Mesodermal cell (in vitro differentiated cells): ENCODE measurements at regions not wholly inside any gene's neighbourhood (a gene's known extent, or its start where the extent isn't known, plus 50 kb on each side); places are given as distances from the start of the nearest gene placed in this dataset.

Source experiments
- H3K27ac ChIP-seq: 2 replicates; pipeline ENCODE4 v1.7.0; 2013; ENCODE audit warnings: mild to moderate bottlenecking, low read depth, low read length, moderate library complexity; ENCODE audit not compliant: severe bottlenecking
- H3K36me3 ChIP-seq: 2 replicates; pipeline ENCODE4 v1.7.1; 2013; ENCODE audit warnings: mild to moderate bottlenecking, low read length, moderate library complexity; ENCODE audit not compliant: control insufficient read depth, insufficient read depth
- H3K4me1 ChIP-seq: one replicate; pipeline ENCODE4 v1.7.1; 2013; ENCODE audit warnings: mild to moderate bottlenecking, low read length; ENCODE audit not compliant: insufficient read depth, control insufficient read depth, poor library complexity, severe bottlenecking
- H3K4me3 ChIP-seq: 2 replicates; pipeline ENCODE4 v1.7.0; 2013; ENCODE audit warnings: low read length, control low read depth, mild to moderate bottlenecking; ENCODE audit not compliant: insufficient read depth, poor library complexity, severe bottlenecking; ENCODE audit errors: extremely low read depth
- H3K9me3 ChIP-seq: 2 replicates; pipeline ENCODE4 v1.7.1; 2013; ENCODE audit warnings: mild to moderate bottlenecking, low read length, moderate library complexity; ENCODE audit not compliant: control insufficient read depth
- WGBS, 2 experiments: methylation state at CpG; one replicate each; pipeline ENCODE4 v1.1.5; 2013; ENCODE audit warnings: missing lambda C conversion rate in 2 of 2; ENCODE audit not compliant: insufficient coverage in 2 of 2; 5-methylcytosine and 5-hydroxymethylcytosine counted together

GRCh38 chr11:8809939-8810539 is 101.0 kb upstream of the AKIP1 start:
- Histone ChIP-seq H3K4me1 (peaks cover 67% of the 10 kb centered on the region), H3K36me3 (peaks cover 30% of the 10 kb centered on the region), H3K27ac (peak overlapping the region; percentile 93), H3K4me3 (peak overlapping the region; percentile 40), H3K9me3 (no peaks in the 10 kb centered on the region)
- WGBS, 2 experiments = 15 to 73% methylated on average over 2 to 5 of the region's 8 CpGs

GRCh38 chr11:8810540-8811301 is 100.3 kb upstream of the AKIP1 start:
- peak overlapping the region; percentile 40 for H3K4me3 ChIP-seq
- no peaks in the 10 kb centered on the region for H3K9me3 ChIP-seq
- peaks cover 25% of the 10 kb centered on the region for H3K36me3 ChIP-seq
- WGBS, 2 experiments = 15 to 22% methylated on average over 26 to 27 of the region's 28 CpGs
- H3K27ac ChIP-seq = peak overlapping the region; percentile 93
- peaks cover 74% of the 10 kb centered on the region for H3K4me1 ChIP-seq

- peak overlapping the region; percentile 93 for H3K27ac ChIP-seq
- peaks cover 25% of the 10 kb centered on the region for H3K36me3 ChIP-seq
- 100% methylated on average over 1 of the region's 1 CpG; no CpG with 5 or more reads in 1 of the 2 experiments for WGBS, 2 experiments
- no peaks in the 10 kb centered on the region for H3K9me3 ChIP-seq
- H3K4me1 ChIP-seq = peaks cover 76% of the 10 kb centered on the region
- H3K4me3 ChIP-seq = no peak overlapping the region
Measured at GRCh38 chr11:8811571-8811970, 99.4 kb upstream of the AKIP1 start.

GRCh38 chr11:8812438-8812837 is 98.6 kb upstream of the AKIP1 start:
- H3K27ac ChIP-seq = no peak overlapping the region
- H3K36me3 ChIP-seq = peaks cover 22% of the 10 kb centered on the region
- 90 to 100% methylated on average over 1 of the region's 3 CpGs for WGBS, 2 experiments
- H3K9me3 ChIP-seq = no peaks in the 10 kb centered on the region
- H3K4me1 ChIP-seq = peaks cover 77% of the 10 kb centered on the region
- no peak overlapping the region for H3K4me3 ChIP-seq

GRCh38 chr11:8813658-8814057 is 97.3 kb upstream of the AKIP1 start:
- Histone ChIP-seq H3K36me3 (peaks cover 18% of the 10 kb centered on the region), H3K27ac (peak overlapping the region; percentile 91), H3K4me3 (no peak overlapping the region), H3K4me1 (peaks cover 65% of the 10 kb centered on the region), H3K9me3 (no peaks in the 10 kb centered on the region)
- no CpG with 5 or more reads among the region's 1 CpG for WGBS, 2 experiments

- WGBS, 2 experiments = 56 to 57% methylated on average over 4 of the region's 4 CpGs
- Histone ChIP-seq H3K4me3 (no peak overlapping the region), H3K4me1 (peaks cover 60% of the 10 kb centered on the region), H3K36me3 (peaks cover 15% of the 10 kb centered on the region), H3K27ac (peak overlapping the region; percentile 91), H3K9me3 (no peaks in the 10 kb centered on the region)
Measured at GRCh38 chr11:8814209-8814922, 96.6 kb upstream of the AKIP1 start.

- 86% methylated on average over 1 of the region's 2 CpGs; no CpG with 5 or more reads in 1 of the 2 experiments for WGBS, 2 experiments
- H3K36me3 ChIP-seq = peaks cover 15% of the 10 kb centered on the region
- H3K4me3 ChIP-seq = no peak overlapping the region
- peaks cover 55% of the 10 kb centered on the region for H3K4me1 ChIP-seq
- H3K9me3 ChIP-seq = no peaks in the 10 kb centered on the region
- peak overlapping the region; percentile 91 for H3K27ac ChIP-seq
Measured at GRCh38 chr11:8814923-8815240, 96.1 kb upstream of the AKIP1 start.

- H3K9me3 ChIP-seq = no peaks in the 10 kb centered on the region
- H3K27ac ChIP-seq = no peak overlapping the region
- 80 to 90% methylated on average over 1 of the region's 2 CpGs for WGBS, 2 experiments
- no peak overlapping the region for H3K4me3 ChIP-seq
- H3K36me3 ChIP-seq = peaks cover 17% of the 10 kb centered on the region
- H3K4me1 ChIP-seq = peaks cover 34% of the 10 kb centered on the region
Measured at GRCh38 chr11:8818421-8818820, 92.6 kb upstream of the AKIP1 start.

- H3K9me3 ChIP-seq = no peaks in the 10 kb centered on the region
- no peak overlapping the region for H3K4me3 ChIP-seq
- no peak overlapping the region for H3K27ac ChIP-seq
- H3K36me3 ChIP-seq = peaks cover 17% of the 10 kb centered on the region
- WGBS, 2 experiments = no CpG with 5 or more reads among the region's 2 CpGs
- peaks cover 19% of the 10 kb centered on the region for H3K4me1 ChIP-seq
Measured at GRCh38 chr11:8820401-8820800, 90.6 kb upstream of the AKIP1 start.

GRCh38 chr11:8822469-8822868 is 88.5 kb upstream of the AKIP1 start:
- peaks cover 17% of the 10 kb centered on the region for H3K36me3 ChIP-seq
- H3K4me1 ChIP-seq = peaks cover 31% of the 10 kb centered on the region
- 67% methylated on average over 6 of the region's 6 CpGs for WGBS, 2 experiments
- no peak overlapping the region for H3K4me3 ChIP-seq
- no peak overlapping the region for H3K27ac ChIP-seq
- no peaks in the 10 kb centered on the region for H3K9me3 ChIP-seq
